Small intestine (tissue), 7 donors: ENCODE measurements at regions not wholly inside any gene's neighbourhood (a gene's known extent, or its start where the extent isn't known, plus 50 kb on each side); places are given as distances from the start of the nearest gene placed in this dataset.
A peak's percentile ranks its signal among the peaks of the same experiment; 100 is the strongest.

ENCODE experiments used
- DNase-seq, 2 donors: peaks; one replicate each; pipeline versions ENCODE4 v3.0.0 to v3.0.0-alpha.2; 2013
- FAIRE-seq: peaks from 2 replicates; lab custom pipeline; 2012; peaks lifted over from hg19 to GRCh38; lab: Jason Lieb, UNC
- H3K27ac ChIP-seq, 3 donors: one replicate each; pipeline ENCODE4 v1.5.1; 2013; ENCODE audit warnings: low read length in 2 of 3, mild to moderate bottlenecking in 2 of 3, control low read depth in 1 of 3, inconsistent platforms in 1 of 3, low read depth in 1 of 3, moderate library complexity in 1 of 3
- H3K27me3 ChIP-seq, 3 donors: one replicate each; pipeline ENCODE4 v1.6.1; 2013; ENCODE audit warnings: low read length in 3 of 3, inconsistent platforms in 1 of 3; ENCODE audit not compliant: control insufficient read depth in 3 of 3, insufficient read depth in 3 of 3
- H3K36me3 ChIP-seq, 3 donors: one replicate each; pipeline ENCODE4 v1.6.1; 2013; ENCODE audit warnings: low read length in 3 of 3, inconsistent platforms in 1 of 3, low read depth in 1 of 3, mild to moderate bottlenecking in 1 of 3, moderate library complexity in 1 of 3; ENCODE audit not compliant: control insufficient read depth in 3 of 3, insufficient read depth in 2 of 3
- H3K4me1 ChIP-seq, 3 donors: one replicate each; pipeline ENCODE4 v1.6.1; 2013; ENCODE audit warnings: low read length in 2 of 3, inconsistent platforms in 1 of 3, low read depth in 1 of 3, mild to moderate bottlenecking in 1 of 3, moderate library complexity in 1 of 3; ENCODE audit not compliant: control insufficient read depth in 3 of 3, insufficient read depth in 2 of 3
- H3K4me3 ChIP-seq, 3 donors: one replicate each; pipeline ENCODE4 v1.5.1; 2013; ENCODE audit warnings: low read length in 3 of 3, control low read depth in 1 of 3, inconsistent platforms in 1 of 3, low read depth in 1 of 3, mild to moderate bottlenecking in 1 of 3, moderate library complexity in 1 of 3
- H3K9me3 ChIP-seq, 2 donors: one replicate each; pipeline ENCODE4 v1.6.1; 2013; ENCODE audit warnings: low read depth in 1 of 2, low read length in 1 of 2; ENCODE audit not compliant: control insufficient read depth in 2 of 2, insufficient read depth in 1 of 2
- WGBS, 3 donors: extraction: QIAGEN DNeasy Blood & Tissue Kit; methylation state at CpG; one replicate each; pipeline ENCODE4 v1.1.7; 2013; 5-methylcytosine and 5-hydroxymethylcytosine counted together
- donor health status: healthy with polysubstance abuse.
- donor health status: control.
- donor health status: control.
- donor health status: Bipolar disorder and iron deficiency.
- donor health status: healthy.

GRCh38 chr16:20259541-20259940 lies 67.8 kb downstream of the GP2 start:
- Histone ChIP-seq H3K9me3 (no peaks in the 10 kb centered on the region), H3K4me1 (no peaks in the 10 kb centered on the region), H3K27me3 (peaks cover 0 to 3% (median 0%) of the 10 kb centered on the region in 3 donors), H3K4me3 (no peak overlapping the region), H3K36me3 (no peaks in the 10 kb centered on the region), H3K27ac (no peak overlapping the region)
- DNase-seq = no peak
- no peak for FAIRE-seq

DNA sequence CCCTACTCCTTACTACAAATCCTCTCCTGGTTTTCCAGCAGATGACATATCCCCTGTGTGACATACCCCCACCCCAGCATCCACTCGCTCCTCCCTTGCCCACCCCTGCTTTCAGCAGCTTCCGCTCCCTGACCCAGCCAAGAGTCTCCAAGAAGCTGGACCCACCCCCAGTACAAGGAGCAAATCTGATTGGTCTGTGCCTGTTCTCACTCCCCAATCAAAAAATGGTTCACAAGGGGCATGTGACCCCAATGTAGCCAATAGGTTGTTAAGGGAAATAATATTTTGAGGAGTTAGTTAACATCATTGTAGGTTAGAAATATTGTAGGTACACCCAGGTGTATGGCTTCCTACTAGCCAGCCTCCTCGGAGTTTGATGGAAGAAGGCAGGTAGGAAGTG lies 70.1 kb downstream of the GP2 start:
- DNase-seq (no peak), FAIRE-seq (no peak)
- H3K4me1 ChIP-seq = no peaks in the 10 kb centered on the region
- no peak overlapping the region for H3K27ac ChIP-seq
- no peaks in the 10 kb centered on the region for H3K36me3 ChIP-seq
- no peaks in the 10 kb centered on the region for H3K9me3 ChIP-seq
- 71 to 85% (median 81%) methylated on average over 3 of the region's 3 CpGs for WGBS, 3 donors
- peaks cover 0 to 3% (median 0%) of the 10 kb centered on the region in 3 donors for H3K27me3 ChIP-seq
- no peak overlapping the region for H3K4me3 ChIP-seq

- DNase-seq (no peak), FAIRE-seq (no peak)
- Histone ChIP-seq H3K4me1 (no peaks in the 10 kb centered on the region), H3K4me3 (no peak overlapping the region), H3K27ac (no peak overlapping the region), H3K36me3 (no peaks in the 10 kb centered on the region), H3K9me3 (no peaks in the 10 kb centered on the region), H3K27me3 (peaks cover 0 to 2% (median 0%) of the 10 kb centered on the region in 3 donors)
- WGBS, 3 donors = 52 to 65% (median 63%) methylated on average over 1 of the region's 1 CpG
Measured at GRCh38 chr16:20255002-20255401, 72.3 kb downstream of the GP2 start.

DNA sequence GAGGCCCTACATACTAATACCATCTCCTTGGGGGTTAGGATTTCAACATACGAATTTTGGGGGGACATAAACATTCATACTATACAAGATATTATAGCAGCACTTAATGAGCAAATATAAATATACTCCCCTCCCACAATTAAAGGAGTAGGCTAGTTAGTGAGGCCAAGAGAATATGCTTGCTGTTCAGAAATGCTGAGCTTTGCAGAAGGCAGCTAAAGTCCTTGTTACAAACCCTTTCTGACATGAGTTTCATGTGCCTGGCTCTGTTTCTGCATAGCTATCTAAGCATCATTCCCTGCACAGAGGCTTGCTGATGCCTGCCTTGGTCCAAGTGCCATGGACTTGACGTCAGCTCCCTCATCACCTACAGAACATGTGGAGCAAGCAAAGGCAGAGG lies 73.5 kb downstream of the GP2 start:
- DNase-seq (no peak), FAIRE-seq (no peak)
- WGBS, 3 donors = 49 to 62% (median 61%) methylated on average over 2 of the region's 2 CpGs
- no peaks in the 10 kb centered on the region for H3K9me3 ChIP-seq
- H3K4me3 ChIP-seq = no peak overlapping the region
- no peak overlapping the region for H3K27ac ChIP-seq
- no peaks in the 10 kb centered on the region for H3K36me3 ChIP-seq
- no peaks in the 10 kb centered on the region for H3K4me1 ChIP-seq
- no peaks in the 10 kb centered on the region for H3K27me3 ChIP-seq

- Histone ChIP-seq H3K27me3 (no peaks in the 10 kb centered on the region), H3K4me3 (no peak overlapping the region), H3K36me3 (no peaks in the 10 kb centered on the region), H3K9me3 (no peaks in the 10 kb centered on the region), H3K27ac (no peak overlapping the region), H3K4me1 (no peaks in the 10 kb centered on the region)
- FAIRE-seq (no peak), DNase-seq (peak in 1 of 2 donors; percentile 42)
- WGBS, 3 donors = 17 to 51% (median 37%) methylated on average over 1 of the region's 1 CpG
Measured at GRCh38 chr16:20249211-20249610, 78.1 kb downstream of the GP2 start.

- DNase-seq = no peak
- no peak for FAIRE-seq
- Histone ChIP-seq H3K36me3 (no peaks in the 10 kb centered on the region), H3K9me3 (no peaks in the 10 kb centered on the region), H3K4me1 (no peaks in the 10 kb centered on the region), H3K27me3 (no peaks in the 10 kb centered on the region), H3K27ac (no peak overlapping the region), H3K4me3 (no peak overlapping the region)
- 67 to 75% (median 74%) methylated on average over 3 of the region's 3 CpGs for WGBS, 3 donors
Measured at GRCh38 chr16:20247076-20247475, 80.2 kb downstream of the GP2 start.

DNA sequence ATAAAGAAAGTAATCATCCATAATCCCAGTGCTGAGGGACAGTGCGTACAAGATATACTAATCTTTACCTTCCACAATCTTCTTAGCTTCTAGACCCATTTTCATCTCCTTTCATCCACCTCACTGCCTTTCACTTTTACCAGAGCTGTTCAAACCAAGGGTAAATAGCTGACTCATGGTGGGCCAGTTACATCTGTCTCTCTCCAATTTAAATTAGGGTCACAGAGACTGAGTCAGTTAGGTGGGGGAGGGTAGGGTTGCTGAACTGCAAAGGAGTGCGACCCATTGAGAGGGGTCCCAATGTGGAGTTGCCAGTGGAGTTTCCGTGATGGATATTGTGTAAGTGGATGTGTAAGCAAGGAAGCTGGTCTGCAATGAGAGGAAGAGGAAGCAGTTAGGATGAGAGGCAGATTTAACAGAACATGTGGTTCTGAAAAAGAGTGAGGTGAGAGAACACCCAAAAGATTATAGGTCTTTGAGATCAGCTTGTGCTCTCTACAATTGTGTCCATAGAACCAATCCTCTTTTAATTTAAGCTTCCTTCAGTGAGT lies 83.5 kb downstream of the GP2 start:
- WGBS, 3 donors = 34 to 42% (median 39%) methylated on average over 3 of the region's 3 CpGs
- H3K27me3 ChIP-seq = peaks cover 0 to 3% (median 0%) of the 10 kb centered on the region in 3 donors
- H3K4me3 ChIP-seq = no peak overlapping the region
- H3K27ac ChIP-seq = no peak overlapping the region
- FAIRE-seq (no peak), DNase-seq (no peak)
- no peaks in the 10 kb centered on the region for H3K9me3 ChIP-seq
- H3K36me3 ChIP-seq = no peaks in the 10 kb centered on the region
- H3K4me1 ChIP-seq = no peaks in the 10 kb centered on the region

DNA sequence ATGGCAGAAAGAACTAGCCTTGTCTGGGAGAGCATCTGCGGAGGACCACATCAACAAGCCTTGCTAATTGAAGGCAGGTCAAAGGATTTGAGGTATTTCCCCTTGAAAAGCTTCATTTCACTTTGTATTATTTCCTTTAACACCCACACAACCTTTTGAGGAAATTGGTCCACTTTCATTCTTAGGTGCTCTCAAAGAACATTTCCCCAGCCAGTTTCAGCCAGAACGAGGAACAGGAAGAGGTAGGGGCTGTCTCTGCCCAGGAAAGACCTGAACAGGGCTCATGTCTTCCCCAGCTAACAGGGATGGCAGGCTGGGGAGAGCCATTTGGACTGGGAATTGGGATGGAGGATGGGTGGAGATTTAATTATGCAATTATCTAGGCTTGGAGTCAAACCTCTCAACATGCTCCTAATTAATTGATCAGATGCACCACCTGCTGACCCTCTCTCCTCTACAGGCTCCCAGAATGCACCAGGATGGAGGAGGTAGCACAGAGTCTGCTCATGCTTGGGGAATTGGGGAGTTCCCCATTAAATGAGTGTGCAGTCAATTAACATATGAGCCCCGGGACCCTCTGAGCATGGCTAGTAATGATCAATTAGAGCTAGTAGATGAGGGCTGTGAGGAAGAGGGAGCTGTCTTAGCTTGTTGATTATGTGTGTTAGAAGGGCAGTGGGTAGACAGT lies 84.6 kb downstream of the GP2 start:
- Histone ChIP-seq H3K36me3 (no peaks in the 10 kb centered on the region), H3K9me3 (no peaks in the 10 kb centered on the region), H3K4me1 (no peaks in the 10 kb centered on the region), H3K4me3 (no peak overlapping the region), H3K27ac (no peak overlapping the region), H3K27me3 (peaks cover 0 to 3% (median 0%) of the 10 kb centered on the region in 3 donors)
- FAIRE-seq = no peak
- WGBS, 3 donors = 63 to 73% (median 70%) methylated on average over 3 of the region's 3 CpGs
- DNase-seq = no peak

DNA sequence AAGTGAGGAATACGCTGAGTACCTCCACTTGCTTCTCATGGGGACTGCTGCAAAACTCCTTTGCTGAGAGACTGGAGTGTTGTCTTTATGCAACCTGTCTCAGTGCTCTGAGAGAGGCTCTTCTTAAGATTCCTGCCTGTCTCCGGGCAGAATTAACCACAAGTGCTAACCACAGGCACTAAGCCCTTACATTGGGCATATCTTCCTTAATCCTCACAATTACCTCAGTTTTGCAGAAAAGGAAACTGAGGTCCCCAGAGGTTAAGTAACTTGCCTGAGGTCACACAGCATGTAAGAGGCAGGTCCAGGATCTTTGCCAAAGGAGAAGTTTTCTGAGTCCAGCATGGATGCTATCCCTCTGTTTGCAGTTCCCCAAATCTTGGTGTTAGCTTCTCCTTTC lies 86.0 kb downstream of the GP2 start:
- Histone ChIP-seq H3K36me3 (no peaks in the 10 kb centered on the region), H3K27ac (no peak overlapping the region), H3K9me3 (no peaks in the 10 kb centered on the region), H3K4me3 (no peak overlapping the region), H3K4me1 (no peaks in the 10 kb centered on the region), H3K27me3 (peaks cover 0 to 3% (median 0%) of the 10 kb centered on the region in 3 donors)
- 58 to 75% (median 58%) methylated on average over 2 of the region's 2 CpGs for WGBS, 3 donors
- FAIRE-seq = no peak
- DNase-seq = no peak
